Hematopoietic multipotent progenitor cell treated with erythropoietin and hydrocortisone succinate and interleukin-3 and kit ligand, for 6 days (in vitro differentiated cells): ENCODE measurements at regions not wholly inside any gene's neighbourhood (a gene's known extent, or its start where the extent isn't known, plus 50 kb on each side); places are given as distances from the start of the nearest gene placed in this dataset.

Experiments used
- DNase-seq: peaks from one replicate; pipeline ENCODE4 v3.0.0-alpha.2; 2015

DNA sequence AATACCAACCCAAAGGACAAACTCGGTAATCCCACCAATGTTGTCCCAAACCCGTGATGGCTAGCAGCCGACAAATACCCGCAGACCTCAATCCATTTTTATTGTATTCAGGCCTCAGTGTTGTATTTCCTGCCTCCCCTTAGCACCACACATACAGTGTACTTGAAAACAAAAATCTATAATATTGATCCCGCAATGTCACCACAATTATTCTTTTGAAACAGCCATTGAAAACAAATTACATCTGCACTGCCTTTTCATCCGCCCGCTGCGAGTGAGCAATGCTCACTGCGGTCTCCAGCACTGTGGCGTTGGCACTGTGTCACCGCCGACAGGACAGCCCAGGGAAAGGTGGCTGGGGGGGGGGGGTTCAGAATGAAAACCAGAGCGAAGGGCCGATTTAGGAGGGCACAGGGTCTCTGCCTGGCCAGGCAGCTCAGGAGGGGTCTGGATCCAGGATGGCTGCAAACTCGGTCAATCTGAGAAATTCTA, 385.8 kb upstream of the ZNF507 start:
- no peak for DNase-seq

DNA sequence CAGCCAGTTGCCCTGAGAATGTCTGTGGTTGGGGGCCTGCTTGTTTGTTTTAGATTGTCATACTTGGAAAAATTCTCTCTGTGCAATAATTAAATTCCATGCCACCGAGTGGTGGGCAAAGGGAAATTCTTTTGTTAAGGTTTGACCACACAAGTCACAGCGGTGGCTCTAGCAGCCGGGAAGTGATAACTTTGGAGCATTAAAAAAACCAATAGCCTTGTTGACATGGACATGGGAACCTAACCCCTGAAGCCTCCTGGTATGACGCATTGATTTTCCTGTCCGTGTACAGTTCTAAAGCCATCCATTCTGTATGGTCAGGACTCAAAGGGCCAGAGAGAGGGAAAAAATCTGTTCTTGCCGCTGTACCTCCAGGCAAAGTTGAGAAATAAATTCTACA, 384.9 kb upstream of the ZNF507 start:
- DNase-seq = no peak

- DNase-seq = no peak
Observed at GRCh38 chr19:31961191-31961590, 384.2 kb upstream of the ZNF507 start.

- no peak for DNase-seq
Observed at GRCh38 chr19:31961667-31962066, 383.7 kb upstream of the ZNF507 start.

DNA sequence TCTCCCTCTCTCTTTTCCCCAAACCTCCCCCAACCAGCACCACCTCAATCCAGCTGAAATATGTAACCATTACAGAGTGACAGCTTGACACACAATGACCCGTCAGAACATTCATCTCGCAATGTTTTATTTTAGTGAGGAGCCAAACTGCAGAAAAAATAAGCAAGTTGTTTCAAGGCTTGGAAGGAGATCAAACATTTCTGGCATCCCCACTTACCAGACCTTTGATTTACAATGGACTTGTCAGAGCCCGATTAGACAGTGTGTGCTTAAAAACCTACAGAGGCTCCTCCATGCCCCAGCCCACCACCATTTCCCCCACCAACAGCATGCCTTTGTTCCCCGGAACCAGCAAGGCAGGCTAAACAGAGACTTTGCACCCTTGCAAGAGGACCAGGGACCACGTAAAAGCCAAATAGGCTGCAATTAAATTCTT, 382.8 kb upstream of the ZNF507 start:
- DNase-seq = no peak

DNA sequence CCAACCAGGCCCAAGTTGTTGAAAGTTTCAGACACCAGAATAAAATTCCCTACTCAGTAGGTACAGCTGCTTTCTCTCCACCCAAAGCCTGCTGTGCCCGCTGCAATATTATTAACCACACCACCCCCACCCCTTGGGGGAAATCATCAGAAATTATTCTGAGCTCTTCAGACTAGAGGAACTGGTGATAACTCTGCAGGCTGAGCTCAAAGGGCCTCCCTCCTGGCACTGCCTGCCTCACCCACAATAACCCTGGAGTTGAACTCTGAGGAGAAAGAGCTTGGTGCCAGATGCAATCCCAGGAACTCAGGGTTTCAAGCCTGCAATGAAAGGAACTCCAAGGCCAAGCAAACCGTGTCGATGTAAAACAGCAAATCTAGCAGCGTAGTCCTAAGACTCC, 381.7 kb upstream of the ZNF507 start:
- DNase-seq = no peak

GRCh38 chr19:31969016-31969415, 376.4 kb upstream of the ZNF507 start:
- DNase-seq = no peak

GRCh38 chr19:31970027-31970461, 375.4 kb upstream of the ZNF507 start:
- no peak for DNase-seq

GRCh38 chr19:31974290-31974689, 371.1 kb upstream of the ZNF507 start:
- DNase-seq = no peak

- no peak for DNase-seq
Observed at GRCh38 chr19:31974941-31975340, 370.5 kb upstream of the ZNF507 start.

DNA sequence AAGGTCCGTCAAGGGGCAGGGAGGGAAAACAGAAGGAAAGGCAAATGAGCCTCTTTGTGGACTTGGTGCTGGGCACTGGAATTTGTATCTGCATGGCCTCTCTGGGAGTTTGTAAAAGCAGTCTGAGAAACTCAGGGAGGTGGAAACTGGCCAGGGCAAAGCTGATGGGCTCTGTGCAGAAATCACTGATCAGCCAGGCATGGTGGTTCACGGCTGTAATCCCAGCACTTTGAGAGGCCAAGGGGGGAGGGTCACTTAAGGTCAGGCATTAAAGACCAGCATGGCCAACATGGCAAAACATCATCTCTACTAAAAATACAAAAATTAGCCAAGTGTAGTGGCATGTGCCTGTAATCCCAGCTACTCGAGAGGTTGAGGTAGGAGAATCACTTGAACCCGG, 369.9 kb upstream of the ZNF507 start:
- no peak for DNase-seq

GRCh38 chr19:31976775-31977536, 368.5 kb upstream of the ZNF507 start:
- no peak for DNase-seq

DNA sequence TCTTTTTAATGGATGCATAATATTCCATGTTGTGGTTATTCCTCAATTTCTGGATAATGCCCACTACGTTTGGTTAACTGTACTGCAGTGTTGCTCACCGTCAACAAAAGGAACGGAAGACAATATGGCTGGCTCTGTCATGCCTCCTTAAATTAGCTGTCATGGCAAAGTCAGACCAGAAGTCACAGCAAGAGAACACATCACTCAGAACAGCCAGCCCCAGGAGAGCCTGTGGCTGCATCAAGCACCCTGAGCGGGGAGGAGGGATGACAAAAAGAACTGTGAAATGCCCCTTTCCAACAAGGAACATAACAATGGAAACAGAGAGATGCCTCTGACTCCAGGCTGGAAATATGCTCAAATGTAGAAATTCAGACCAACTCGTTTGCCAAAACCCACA, 366.0 kb upstream of the ZNF507 start:
- DNase-seq = no peak

DNA sequence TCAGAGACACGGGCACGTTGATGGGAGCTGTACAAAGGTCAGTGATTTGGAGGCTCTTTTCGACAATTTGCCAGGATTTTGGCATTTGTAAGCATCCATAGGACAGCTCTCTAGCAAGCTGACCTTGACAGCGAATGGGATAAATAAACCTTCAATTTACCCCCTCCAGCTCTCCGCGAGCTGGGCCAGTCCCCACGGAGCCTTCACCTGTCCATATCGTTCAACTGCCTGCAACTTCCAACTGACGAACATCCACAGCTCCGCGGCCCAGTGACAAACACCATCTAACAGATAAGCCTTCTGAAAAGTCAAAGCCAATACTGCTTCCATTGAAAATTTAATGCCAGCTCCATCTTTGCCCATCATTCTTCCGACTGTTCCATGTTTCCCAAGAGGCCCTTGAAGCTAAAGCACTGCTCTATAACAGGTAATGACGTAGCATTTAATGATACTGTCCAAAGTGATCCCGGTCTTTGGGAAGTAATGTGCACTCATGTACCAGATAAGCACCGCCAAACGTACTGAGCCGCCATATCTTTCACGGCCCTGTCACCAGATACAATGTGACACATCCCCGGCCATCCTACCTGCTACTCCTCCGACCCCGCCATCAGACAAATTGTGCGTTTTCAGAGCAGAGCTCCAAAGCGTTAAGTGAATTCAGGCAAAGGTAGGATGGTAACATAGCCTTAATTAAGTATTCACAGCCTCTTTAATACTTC, 365.3 kb upstream of the ZNF507 start:
- no peak for DNase-seq

- DNase-seq = no peak
Observed at GRCh38 chr19:31980796-31981195, 364.6 kb upstream of the ZNF507 start.

DNA sequence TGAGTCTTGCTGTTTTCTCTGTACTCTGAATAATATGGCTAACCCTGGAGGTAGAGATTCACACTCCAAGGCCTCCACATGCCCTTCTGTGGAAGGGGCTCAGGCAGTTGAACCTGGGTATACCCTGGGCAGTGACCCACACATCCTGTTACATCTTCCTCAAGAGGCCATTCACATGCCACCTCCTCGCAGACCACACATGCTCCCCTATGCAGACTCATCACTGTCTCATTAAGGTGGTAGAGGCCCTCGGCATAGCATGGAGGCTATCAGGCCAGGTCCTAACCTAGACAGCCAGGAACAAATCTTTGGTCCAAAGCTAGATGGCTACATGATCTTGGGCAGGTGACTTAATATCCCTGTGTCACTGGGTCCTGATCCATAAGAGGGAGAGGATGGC, 363.9 kb upstream of the ZNF507 start:
- DNase-seq = no peak

DNA sequence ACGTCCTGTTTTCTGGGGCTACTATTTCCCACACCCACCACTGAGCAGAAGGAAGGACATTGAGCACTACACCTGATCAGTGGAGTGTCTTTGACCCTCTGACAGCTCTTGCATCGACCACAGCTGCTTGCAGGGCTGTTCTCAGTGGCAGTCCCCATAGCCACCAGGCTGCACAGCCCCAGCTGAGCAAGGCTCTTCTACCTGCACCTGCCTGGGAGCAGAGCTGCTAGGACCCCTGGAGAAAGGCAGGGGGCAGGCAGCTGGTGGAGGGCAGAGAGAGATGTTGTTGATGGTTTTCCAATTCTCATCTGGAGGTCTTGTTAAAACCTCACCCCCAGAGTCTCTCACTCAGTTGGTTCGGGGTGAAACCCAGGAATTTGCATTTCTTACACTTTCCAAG, 361.8 kb upstream of the ZNF507 start:
- DNase-seq = no peak

GRCh38 chr19:31985001-31985605, 360.3 kb upstream of the ZNF507 start:
- no peak for DNase-seq

DNA sequence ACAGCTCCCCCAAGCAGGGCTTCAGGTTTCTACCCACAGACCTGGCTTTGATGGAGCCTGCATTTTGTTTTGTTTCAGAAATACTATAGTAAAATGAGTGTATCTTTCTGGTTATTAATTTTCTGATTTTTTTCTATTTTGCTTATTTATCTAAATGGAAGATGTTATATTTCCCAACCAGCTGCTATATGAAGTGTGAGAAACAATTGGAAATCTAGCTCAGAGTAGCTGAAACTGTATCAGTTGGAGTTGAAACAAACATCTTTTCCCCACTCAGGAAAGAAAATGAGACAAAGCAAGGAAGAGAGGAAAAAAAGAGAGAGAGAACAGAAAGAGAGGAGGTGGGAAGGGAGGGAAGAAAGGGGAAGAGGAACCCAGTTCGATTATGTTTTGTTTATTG, 358.5 kb upstream of the ZNF507 start:
- DNase-seq = no peak

DNA sequence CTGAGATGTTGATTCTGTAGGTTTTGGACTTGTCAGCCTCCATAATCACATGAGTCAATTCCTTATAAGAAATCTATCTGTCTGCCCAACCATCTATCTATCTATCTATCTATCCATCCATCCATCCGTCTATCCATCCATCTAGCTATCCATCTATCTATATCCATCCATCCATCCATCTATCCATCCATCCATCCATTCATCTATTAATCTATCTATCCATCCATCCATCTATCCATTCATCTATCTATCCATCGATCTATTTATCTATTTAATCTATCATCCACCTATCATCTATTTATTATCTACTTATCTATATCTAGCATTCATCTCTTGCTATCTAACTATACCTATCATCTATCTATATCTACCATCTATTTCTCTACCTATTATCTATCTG, 357.2 kb upstream of the ZNF507 start:
- DNase-seq = no peak

- no peak for DNase-seq
Observed at GRCh38 chr19:31991984-31992655, 353.3 kb upstream of the ZNF507 start.

GRCh38 chr19:31992750-31993149, 352.7 kb upstream of the ZNF507 start:
- no peak for DNase-seq

- no peak for DNase-seq
Observed at GRCh38 chr19:31995546-31995945, 349.9 kb upstream of the ZNF507 start.
